ENCODE measurements at regions not wholly inside any gene's neighbourhood (a gene's known extent, or its start where the extent isn't known, plus 50 kb on each side); places are given as distances from the start of the nearest gene placed in this dataset.

GRCh38 chr4:19583827-19584569, 667.7 kb upstream of the SLIT2 start:
- Histone ChIP-seq H3K79me2 (ENCODE audit: control insufficient read depth, low read length) (no peaks in the 10 kb centered on the region), H3K4me2 (ENCODE audit: low read length) (no peak overlapping the region), H3K4me3 (ENCODE audit: low read length) (no peak overlapping the region)

GRCh38 chr4:19580095-19580494, 671.6 kb upstream of the SLIT2 start:
- TF ChIP-seq EZH2phosphoT487 (IDR thresholded peaks at IDR 0.05; ENCODE audit: borderline replicate concordance, low read length): no peak
- TF ChIP-seq CTCF (IDR thresholded peaks at IDR 0.05; ENCODE audit: low read depth, low read length, poor library complexity, severe bottlenecking): no peak
- Histone ChIP-seq H3K27me3 (ENCODE audit: control insufficient read depth, low read length) (no peaks in the 10 kb centered on the region), H3K27ac (ENCODE audit: low read depth, low read length) (no peak overlapping the region), H3K79me2 (ENCODE audit: control insufficient read depth, low read length) (no peaks in the 10 kb centered on the region), H3K4me1 (ENCODE audit: control insufficient read depth, low read length) (peaks cover 4% of the 10 kb centered on the region; the same call in 1 of the 2 replicates), H3K9me2 (replicated peaks; ENCODE audit: control insufficient read depth, low read length) (no peaks in the 10 kb centered on the region), H4K20me1 (ENCODE audit: control insufficient read depth, insufficient read depth, low read depth, low read length) (no peaks in the 10 kb centered on the region), H3F3A (ENCODE audit: control insufficient read depth, insufficient read depth) (no peaks in the 10 kb centered on the region), H3K9me3 (ENCODE audit: control insufficient read depth, insufficient read depth, low read length) (no peaks in the 10 kb centered on the region), H3K36me3 (ENCODE audit: control insufficient read depth, low read length) (no peaks in the 10 kb centered on the region), H3K4me3 (ENCODE audit: low read length) (no peak overlapping the region), H3K4me2 (ENCODE audit: low read length) (no peak overlapping the region)

More at GRCh38 chr4:19583827-19584569, 667.7 kb upstream of the SLIT2 start:
- no peaks in the 10 kb centered on the region for H3K27me3 ChIP-seq (ENCODE audit: control insufficient read depth, low read length)
- no peaks in the 10 kb centered on the region for H3F3A ChIP-seq (ENCODE audit: control insufficient read depth, insufficient read depth)
- H3K9me3 ChIP-seq (ENCODE audit: control insufficient read depth, insufficient read depth, low read length): no peaks in the 10 kb centered on the region
- no peaks in the 10 kb centered on the region for H4K20me1 ChIP-seq (ENCODE audit: control insufficient read depth, insufficient read depth, low read depth, low read length)
- H3K36me3 ChIP-seq (ENCODE audit: control insufficient read depth, low read length): no peaks in the 10 kb centered on the region
- TF ChIP-seq CTCF (IDR thresholded peaks at IDR 0.05; ENCODE audit: low read depth, low read length, poor library complexity, severe bottlenecking) (no peak), EZH2phosphoT487 (IDR thresholded peaks at IDR 0.05; ENCODE audit: borderline replicate concordance, low read length) (no peak)
- H3K4me1 ChIP-seq (ENCODE audit: control insufficient read depth, low read length): no peaks in the 10 kb centered on the region
- no peaks in the 10 kb centered on the region for H3K9me2 ChIP-seq (replicated peaks; ENCODE audit: control insufficient read depth, low read length)
- no peak overlapping the region for H3K27ac ChIP-seq (ENCODE audit: low read depth, low read length)

- no peaks in the 10 kb centered on the region for H3K36me3 ChIP-seq (ENCODE audit: control insufficient read depth, low read length)
Measured at GRCh38 chr4:19579608-19580007, 672.1 kb upstream of the SLIT2 start.

More at GRCh38 chr4:19579608-19580007, 672.1 kb upstream of the SLIT2 start:
- TF ChIP-seq CTCF (IDR thresholded peaks at IDR 0.05; ENCODE audit: low read depth, low read length, poor library complexity, severe bottlenecking) (no peak), EZH2phosphoT487 (IDR thresholded peaks at IDR 0.05; ENCODE audit: borderline replicate concordance, low read length) (no peak)
- H3K4me2 ChIP-seq (ENCODE audit: low read length): no peak overlapping the region
- H3K27me3 ChIP-seq (ENCODE audit: control insufficient read depth, low read length): no peaks in the 10 kb centered on the region
- no peaks in the 10 kb centered on the region for H3K9me2 ChIP-seq (replicated peaks; ENCODE audit: control insufficient read depth, low read length)
- no peaks in the 10 kb centered on the region for H3F3A ChIP-seq (ENCODE audit: control insufficient read depth, insufficient read depth)
- H3K9me3 ChIP-seq (ENCODE audit: control insufficient read depth, insufficient read depth, low read length): no peaks in the 10 kb centered on the region
- no peaks in the 10 kb centered on the region for H3K79me2 ChIP-seq (ENCODE audit: control insufficient read depth, low read length)
- H3K4me3 ChIP-seq (ENCODE audit: low read length): no peak overlapping the region
- H3K27ac ChIP-seq (ENCODE audit: low read depth, low read length): no peak overlapping the region
- H3K4me1 ChIP-seq (ENCODE audit: control insufficient read depth, low read length): peaks cover 4% of the 10 kb centered on the region; the same call in 1 of the 2 replicates
- H4K20me1 ChIP-seq (ENCODE audit: control insufficient read depth, insufficient read depth, low read depth, low read length): no peaks in the 10 kb centered on the region

All from DOHH2 (cell line).